Chondrocyte (in vitro differentiated cells): ENCODE measurements at regions not wholly inside any gene's neighbourhood (a gene's known extent, or its start where the extent isn't known, plus 50 kb on each side); places are given as distances from the start of the nearest gene placed in this dataset.

Experiments used
- DNase-seq: peaks from one replicate; pipeline ENCODE4 v3.0.0; 2021; ENCODE audit warnings: mixed read lengths, low spot score
- H3K27ac Mint-ChIP-seq: one replicate; pipeline ENCODE4 v1.8.0; 2021; ENCODE audit warnings: mild to moderate bottlenecking, moderate library complexity, mixed read lengths; ENCODE audit not compliant: unreplicated experiment
- H3K27me3 Mint-ChIP-seq: 2 replicates; pipeline ENCODE4 v1.8.0; 2021; ENCODE audit warnings: low read depth, mixed read lengths
- H3K36me3 Mint-ChIP-seq: 2 replicates; pipeline ENCODE4 v1.8.0; 2021; ENCODE audit warnings: low read depth, mixed read lengths
- H3K4me1 Mint-ChIP-seq: 2 replicates; pipeline ENCODE4 v1.8.0; 2021; ENCODE audit warnings: low read depth, mild to moderate bottlenecking, mixed read lengths
- H3K4me3 Mint-ChIP-seq: one replicate; pipeline ENCODE4 v1.8.0; 2021; ENCODE audit warnings: mild to moderate bottlenecking, moderate library complexity, mixed read lengths; ENCODE audit not compliant: unreplicated experiment
- H3K9me3 Mint-ChIP-seq: 2 replicates; pipeline ENCODE4 v1.8.0; 2021; ENCODE audit warnings: low read depth, mixed read lengths
- TF ChIP-seq, protein P1 (sequence below): fragments of 200-600 bp; sonication (generic); IDR thresholded peaks from 2 replicates; pipeline ENCODE4 v1.5.0; 2021; ENCODE audit warnings: antibody characterized with exemption, mild to moderate bottlenecking, moderate library complexity

DNA sequence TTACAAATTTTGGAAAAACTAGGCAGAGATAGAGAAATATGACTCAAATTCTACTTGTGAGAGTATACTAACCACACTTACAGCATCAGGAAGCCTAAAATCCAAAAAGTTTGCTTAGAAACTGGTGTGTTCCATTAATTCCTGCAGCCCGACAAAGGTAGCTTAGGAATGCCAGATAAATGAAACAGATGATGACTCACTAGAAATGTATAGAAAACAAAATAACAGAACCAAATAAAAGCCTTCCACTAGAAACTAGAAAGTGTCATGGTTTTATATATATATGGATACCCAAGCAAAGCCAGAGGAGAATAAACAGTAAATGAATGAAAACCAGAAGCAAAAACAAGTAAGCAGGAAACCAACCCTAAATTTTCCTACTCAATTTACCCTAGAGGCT is 272.2 kb upstream of the PRDM9 start:
- H3K4me3 Mint-ChIP-seq = no peak overlapping the region
- H3K4me1 Mint-ChIP-seq = no peaks in the 10 kb centered on the region
- H3K9me3 Mint-ChIP-seq = peaks cover 5% of the 10 kb centered on the region
- TF ChIP-seq, protein P1, sequence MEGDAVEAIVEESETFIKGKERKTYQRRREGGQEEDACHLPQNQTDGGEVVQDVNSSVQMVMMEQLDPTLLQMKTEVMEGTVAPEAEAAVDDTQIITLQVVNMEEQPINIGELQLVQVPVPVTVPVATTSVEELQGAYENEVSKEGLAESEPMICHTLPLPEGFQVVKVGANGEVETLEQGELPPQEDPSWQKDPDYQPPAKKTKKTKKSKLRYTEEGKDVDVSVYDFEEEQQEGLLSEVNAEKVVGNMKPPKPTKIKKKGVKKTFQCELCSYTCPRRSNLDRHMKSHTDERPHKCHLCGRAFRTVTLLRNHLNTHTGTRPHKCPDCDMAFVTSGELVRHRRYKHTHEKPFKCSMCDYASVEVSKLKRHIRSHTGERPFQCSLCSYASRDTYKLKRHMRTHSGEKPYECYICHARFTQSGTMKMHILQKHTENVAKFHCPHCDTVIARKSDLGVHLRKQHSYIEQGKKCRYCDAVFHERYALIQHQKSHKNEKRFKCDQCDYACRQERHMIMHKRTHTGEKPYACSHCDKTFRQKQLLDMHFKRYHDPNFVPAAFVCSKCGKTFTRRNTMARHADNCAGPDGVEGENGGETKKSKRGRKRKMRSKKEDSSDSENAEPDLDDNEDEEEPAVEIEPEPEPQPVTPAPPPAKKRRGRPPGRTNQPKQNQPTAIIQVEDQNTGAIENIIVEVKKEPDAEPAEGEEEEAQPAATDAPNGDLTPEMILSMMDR = no peak
- H3K36me3 Mint-ChIP-seq = no peaks in the 10 kb centered on the region
- DNase-seq = no peak
- H3K27ac Mint-ChIP-seq = no peak overlapping the region
- H3K27me3 Mint-ChIP-seq = no peaks in the 10 kb centered on the region

DNA sequence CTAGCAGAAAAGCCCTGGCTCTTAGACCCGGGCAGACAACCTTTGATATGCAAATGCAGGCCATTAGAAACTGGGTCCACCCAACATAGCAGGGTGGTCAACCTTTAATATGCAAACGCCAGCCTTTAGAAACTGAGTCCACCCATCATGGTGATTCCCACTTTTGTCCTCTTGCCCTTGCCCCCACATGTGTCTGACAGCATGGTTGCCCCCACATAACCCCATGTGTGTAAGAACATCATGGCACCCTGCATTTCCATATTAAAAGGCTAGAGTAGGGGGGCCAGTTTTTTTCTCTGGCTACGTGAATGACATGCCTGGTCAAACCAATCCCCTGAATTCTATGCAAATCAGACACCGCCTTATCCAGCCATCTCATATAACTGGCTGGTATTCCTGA is 273.2 kb upstream of the PRDM9 start:
- Mint-ChIP-seq H3K4me3 (no peak overlapping the region), H3K36me3 (no peaks in the 10 kb centered on the region), H3K27ac (no peak overlapping the region), H3K27me3 (no peaks in the 10 kb centered on the region), H3K4me1 (no peaks in the 10 kb centered on the region), H3K9me3 (peaks cover 5% of the 10 kb centered on the region)
- TF ChIP-seq, protein P1 = no peak
- DNase-seq = no peak

- Mint-ChIP-seq H3K27me3 (no peaks in the 10 kb centered on the region), H3K4me3 (no peak overlapping the region)
These were observed 283.6 kb upstream of the PRDM9 start for GRCh38 chr5:23223846-23224245.

DNA sequence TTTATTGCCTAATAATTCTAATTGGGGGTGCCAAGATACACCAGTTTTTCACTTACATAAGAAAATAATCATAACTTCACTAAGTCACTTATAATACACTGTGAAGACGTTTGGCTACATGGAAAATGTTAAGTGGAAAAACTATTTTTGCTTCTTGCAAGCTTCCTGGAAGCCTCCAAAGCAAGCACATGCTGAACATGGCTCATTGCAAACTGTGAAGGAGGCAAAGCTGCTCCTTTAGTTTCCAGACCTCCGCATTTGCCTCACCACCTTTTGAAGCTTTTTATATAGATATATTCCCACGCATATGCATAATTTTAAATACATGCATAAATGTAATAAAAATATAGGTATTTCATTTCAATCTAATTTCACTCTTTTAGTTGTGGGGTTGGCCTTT is 285.6 kb upstream of the PRDM9 start:
- Mint-ChIP-seq H3K36me3 (no peaks in the 10 kb centered on the region), H3K27me3 (no peaks in the 10 kb centered on the region), H3K27ac (no peak overlapping the region), H3K9me3 (no peaks in the 10 kb centered on the region), H3K4me3 (no peak overlapping the region), H3K4me1 (no peaks in the 10 kb centered on the region)
- no peak for DNase-seq
- TF ChIP-seq, protein P1 = no peak

More at GRCh38 chr5:23223846-23224245, 283.6 kb upstream of the PRDM9 start:
- Mint-ChIP-seq H3K9me3 (no peaks in the 10 kb centered on the region), H3K27ac (no peak overlapping the region), H3K36me3 (no peaks in the 10 kb centered on the region), H3K4me1 (no peaks in the 10 kb centered on the region)
- DNase-seq = no peak
- TF ChIP-seq, protein P1 = no peak

DNA sequence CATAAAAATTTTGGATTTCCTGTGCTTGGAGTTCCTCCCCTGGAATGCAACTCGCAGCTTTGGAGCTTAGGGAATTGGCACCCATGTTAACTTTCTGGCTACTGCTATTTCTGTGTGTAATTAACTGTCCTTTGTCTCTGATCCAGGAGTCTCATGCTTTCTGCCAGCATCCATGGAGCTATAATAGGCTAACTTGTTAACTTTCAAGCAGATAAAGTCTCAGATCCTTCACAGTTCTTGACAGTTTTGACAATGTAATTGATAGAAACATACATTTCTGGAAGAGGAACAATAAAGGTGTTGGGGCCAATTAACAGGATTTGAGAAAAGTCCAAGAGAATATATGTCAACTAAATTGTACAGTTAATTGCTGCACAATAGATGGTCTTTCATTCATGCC is 290.2 kb upstream of the PRDM9 start:
- Mint-ChIP-seq H3K27ac (no peak overlapping the region), H3K36me3 (no peaks in the 10 kb centered on the region), H3K9me3 (no peaks in the 10 kb centered on the region), H3K4me3 (no peak overlapping the region), H3K4me1 (no peaks in the 10 kb centered on the region), H3K27me3 (no peaks in the 10 kb centered on the region)
- TF ChIP-seq, protein P1 = no peak
- no peak for DNase-seq
